ENCODE measurements at regions not wholly inside any gene's neighbourhood (a gene's known extent, or its start where the extent isn't known, plus 50 kb on each side); places are given as distances from the start of the nearest gene placed in this dataset.
"Not testable (repeated sequence)": the region's sequence is repeated elsewhere in the genome, so short reads cannot be mapped to it uniquely, and the experiment has no call there.

GRCh38 chr10:100645613-100646392 is 99.6 kb upstream of the PAX2 start:
- no peaks in the 10 kb centered on the region for H3K9me3 ChIP-seq (ENCODE audit: control insufficient read depth, low read length)
- no peak overlapping the region for H3K4me3 ChIP-seq (ENCODE audit: low read length)
- Mint-ChIP-seq H3K4me3 (no peak overlapping the region), H3K27ac (no peak overlapping the region), H3K27me3 (ENCODE audit: insufficient read depth) (peaks cover 87% of the 10 kb centered on the region), H3K9me3 (no peaks in the 10 kb centered on the region), H3K4me1 (peaks cover 13% of the 10 kb centered on the region), H3K36me3 (ENCODE audit: low read depth) (no peaks in the 10 kb centered on the region)
- no peak overlapping the region for H3K9ac ChIP-seq (ENCODE audit: extremely low read depth, low read length, poor library complexity, severe bottlenecking)
- no peaks in the 10 kb centered on the region for H3K36me3 ChIP-seq (ENCODE audit: control insufficient read depth, insufficient read depth, low read length)
- whole genome bisulfite sequencing, 2 experiments (ENCODE audit: insufficient coverage in 1 of 2, insufficient read length in 1 of 2), result 65% methylated on average over 12 of the region's 12 CpGs; no CpG with 5 or more reads in 1 of the 2 experiments
- no peaks in the 10 kb centered on the region for H3K4me1 ChIP-seq (ENCODE audit: control insufficient read depth, insufficient read depth, low read length)
- no peak for DNase-seq
- no peak for TF ChIP-seq CTCF (conservative IDR thresholded peaks at IDR 0.05)
- no peak overlapping the region for H3K27ac ChIP-seq (ENCODE audit: low read depth, low read length)
- H3K27me3 ChIP-seq (ENCODE audit: control insufficient read depth, insufficient read depth, low read length, poor library complexity, severe bottlenecking), result peaks cover 52% of the 10 kb centered on the region

GRCh38 chr10:100647928-100648327 is 97.5 kb upstream of the PAX2 start:
- H3K4me1 Mint-ChIP-seq, result peaks cover 13% of the 10 kb centered on the region
- no peak for DNase-seq
- Histone ChIP-seq H3K27me3 (ENCODE audit: control insufficient read depth, insufficient read depth, low read length, poor library complexity, severe bottlenecking) (peaks cover 41% of the 10 kb centered on the region), H3K4me1 (ENCODE audit: control insufficient read depth, insufficient read depth, low read length) (no peaks in the 10 kb centered on the region), H3K4me3 (ENCODE audit: low read length) (no peak overlapping the region), H3K36me3 (ENCODE audit: control insufficient read depth, insufficient read depth, low read length) (no peaks in the 10 kb centered on the region), H3K9me3 (ENCODE audit: control insufficient read depth, low read length) (no peaks in the 10 kb centered on the region), H3K27ac (ENCODE audit: low read depth, low read length) (no peak overlapping the region), H3K9ac (ENCODE audit: extremely low read depth, low read length, poor library complexity, severe bottlenecking) (no peak overlapping the region)
- peaks cover 77% of the 10 kb centered on the region for H3K27me3 Mint-ChIP-seq (ENCODE audit: insufficient read depth)
- H3K27ac Mint-ChIP-seq, result no peak overlapping the region
- WGBS, 2 experiments (ENCODE audit: insufficient coverage in 1 of 2, insufficient read length in 1 of 2), result 88 to 91% methylated on average over 1 to 2 of the region's 2 CpGs
- no peak overlapping the region for H3K4me3 Mint-ChIP-seq
- H3K36me3 Mint-ChIP-seq (ENCODE audit: low read depth), result peaks cover 2% of the 10 kb centered on the region
- peaks cover 2% of the 10 kb centered on the region for H3K9me3 Mint-ChIP-seq
- no peak for TF ChIP-seq CTCF (conservative IDR thresholded peaks at IDR 0.05)

- Mint-ChIP-seq H3K9me3 (peaks cover 2% of the 10 kb centered on the region), H3K36me3 (ENCODE audit: low read depth) (peaks cover 2% of the 10 kb centered on the region), H3K27ac (no peak overlapping the region), H3K4me3 (no peak overlapping the region), H3K4me1 (peaks cover 19% of the 10 kb centered on the region), H3K27me3 (ENCODE audit: insufficient read depth) (peaks cover 77% of the 10 kb centered on the region)
- no peak for TF ChIP-seq CTCF (conservative IDR thresholded peaks at IDR 0.05)
- Histone ChIP-seq H3K9ac (ENCODE audit: extremely low read depth, low read length, poor library complexity, severe bottlenecking) (no peak overlapping the region), H3K9me3 (ENCODE audit: control insufficient read depth, low read length) (no peaks in the 10 kb centered on the region), H3K4me3 (ENCODE audit: low read length) (no peak overlapping the region), H3K27ac (ENCODE audit: low read depth, low read length) (no peak overlapping the region), H3K4me1 (ENCODE audit: control insufficient read depth, insufficient read depth, low read length) (no peaks in the 10 kb centered on the region), H3K36me3 (ENCODE audit: control insufficient read depth, insufficient read depth, low read length) (no peaks in the 10 kb centered on the region), H3K27me3 (ENCODE audit: control insufficient read depth, insufficient read depth, low read length, poor library complexity, severe bottlenecking) (peaks cover 44% of the 10 kb centered on the region)
- 98% methylated on average over 7 of the region's 7 CpGs; no CpG with 5 or more reads in 1 of the 2 experiments for WGBS, 2 experiments (ENCODE audit: insufficient coverage in 1 of 2, insufficient read length in 1 of 2)
- DNase-seq, result no peak
Measured at GRCh38 chr10:100650693-100651092, 94.7 kb upstream of the PAX2 start.

- not testable (repeated sequence) for DNase-seq; H3K4me3 Mint-ChIP-seq; H3K27ac Mint-ChIP-seq; H3K9me3 Mint-ChIP-seq; H3K9me3 ChIP-seq (ENCODE audit: control insufficient read depth, low read length); H3K9ac ChIP-seq (ENCODE audit: extremely low read depth, low read length, poor library complexity, severe bottlenecking); H3K4me3 ChIP-seq (ENCODE audit: low read length); H3K36me3 ChIP-seq (ENCODE audit: control insufficient read depth, insufficient read depth, low read length); H3K36me3 Mint-ChIP-seq (ENCODE audit: low read depth); H3K4me1 ChIP-seq (ENCODE audit: control insufficient read depth, insufficient read depth, low read length); H3K27ac ChIP-seq (ENCODE audit: low read depth, low read length)
- H3K27me3 ChIP-seq (ENCODE audit: control insufficient read depth, insufficient read depth, low read length, poor library complexity, severe bottlenecking), result peaks cover 48% of the 10 kb centered on the region
- WGBS, 2 experiments (ENCODE audit: insufficient coverage in 1 of 2, insufficient read length in 1 of 2), result 86% methylated on average over 2 of the region's 3 CpGs; no CpG with 5 or more reads in 1 of the 2 experiments
- Mint-ChIP-seq H3K4me1 (peaks cover 17% of the 10 kb centered on the region), H3K27me3 (ENCODE audit: insufficient read depth) (peaks cover 77% of the 10 kb centered on the region)
Measured at GRCh38 chr10:100651099-100651498, 94.3 kb upstream of the PAX2 start.

Data from endodermal cell (in vitro differentiated cells).